HCT116 (cell line): ENCODE measurements at regions not wholly inside any gene's neighbourhood (a gene's known extent, or its start where the extent isn't known, plus 50 kb on each side); places are given as distances from the start of the nearest gene placed in this dataset.

Experiments
- ATAC-seq: fragments of 200-7000 bp; cut with Tn5 transposase; 2 replicates; pipeline ENCODE4 v1.9.1; 2020; ENCODE audit warnings: mild to moderate bottlenecking, moderate library complexity
- BruUV-seq: library from RNA; stranded (reverse); fragments of 400-500 nt; replicated peaks from 2 replicates; lab custom pipeline; 2021; lab: Mats Ljungman, UMichigan
- CTCF ChIA-PET: fragments of 300-600 bp; sonication (Branson Sonifier 250); formaldehyde crosslinking; loops from one replicate; lab custom pipeline; 2021; ENCODE audit warnings: antibody characterized with exemption; lab: Charles Lee
- POLR2A ChIA-PET: fragments of 300-600, 350-600 bp; sonication (Branson Sonifier 250); formaldehyde crosslinking; loops from one replicate; lab custom pipeline; 2021; ENCODE audit warnings: antibody characterized with exemption; lab: Charles Lee
- RAD21 ChIA-PET, 2 experiments: fragments of 300-600 bp; sonication (Branson Sonifier 250); formaldehyde crosslinking; loops; one replicate each; lab custom pipeline; 2023; ENCODE audit warnings: low total read pairs in 2 of 2; ENCODE audit not compliant: uncharacterized antibody in 2 of 2, unreplicated experiment in 2 of 2, low non-redundant PET in 1 of 2; lab: Charles Lee
- DNase-seq: peaks from one replicate; pipeline ENCODE4 v3.0.0-alpha.2; 2010; ENCODE audit warnings: low read depth, low spot score
- H2AFZ ChIP-seq: fragments of 200-600 bp; shearing (Covaris generic), sonication (generic); 2 replicates; pipeline ENCODE4 v1.6.1; 2017; ENCODE audit warnings: low read depth, mixed run types, mixed read lengths, antibody characterized with exemption, low read length; ENCODE audit not compliant: poor library complexity, severe bottlenecking
- H3K27ac ChIP-seq: 2 replicates; pipeline ENCODE4 v1.5.1; 2012; ENCODE audit warnings: low read depth, low read length
- H3K27me3 ChIP-seq: fragments of 200-600 bp; sonication (generic); 2 replicates; pipeline ENCODE4 v1.6.1; 2016; ENCODE audit warnings: mixed run types, low read length, mixed read lengths; ENCODE audit not compliant: insufficient read depth
- H3K36me3 ChIP-seq, 2 experiments: fragments of 200-500 bp in 1 of 2; fragments of 200-600 bp in 1 of 2; sonication (Bioruptor generic) in 1 of 2; sonication (generic) in 1 of 2; 2 replicates each; pipeline versions ENCODE4 v1.5.1 to v1.6.1; 2014 to 2016; ENCODE audit warnings: low read length in 2 of 2, inconsistent platforms in 1 of 2, mixed read lengths in 1 of 2, mixed run types in 1 of 2; ENCODE audit not compliant: insufficient read depth in 2 of 2, control insufficient read depth in 1 of 2
- H3K4me1 ChIP-seq, 2 experiments: fragments of 200-600 bp in 1 of 2; sonication (generic) in 1 of 2; 2 replicates each; pipeline versions ENCODE4 v1.5.1 to v1.6.1; 2012 to 2017; ENCODE audit warnings: low read length in 2 of 2, inconsistent platforms in 1 of 2, mild to moderate bottlenecking in 1 of 2, mixed read lengths in 1 of 2, mixed run types in 1 of 2, moderate library complexity in 1 of 2; ENCODE audit not compliant: insufficient read depth in 2 of 2, control insufficient read depth in 1 of 2
- H3K4me2 ChIP-seq: fragments of 200-600 bp; sonication (generic); 2 replicates; pipeline ENCODE4 v1.6.1; 2017; ENCODE audit warnings: mixed run types, low read length, mixed read lengths
- H3K4me3 ChIP-seq, 2 experiments: fragments of 200-600 bp in 1 of 2; sonication (generic) in 1 of 2; replicated peaks in 1 of 2; 2 replicates each; pipeline ENCODE4 v1.5.1; 2011 to 2016; ENCODE audit warnings: low read length in 2 of 2, control low read depth in 1 of 2, low read depth in 1 of 2, mild to moderate bottlenecking in 1 of 2, mixed read lengths in 1 of 2, mixed run types in 1 of 2
- H3K79me2 ChIP-seq: fragments of 200-600 bp; sonication (generic); 2 replicates; pipeline ENCODE4 v1.6.1; 2017; ENCODE audit warnings: mild to moderate bottlenecking, mixed run types, low read length, moderate library complexity, mixed read lengths; ENCODE audit not compliant: insufficient read depth
- H3K9ac ChIP-seq: fragments of 200-600 bp; sonication (generic); 2 replicates; pipeline ENCODE4 v1.6.1; 2016; ENCODE audit warnings: low read length, mixed read lengths
- H3K9me2 ChIP-seq: fragments of 200-600 bp; sonication (generic), shearing (Covaris generic); 2 replicates; pipeline ENCODE4 v1.6.1; 2017; ENCODE audit warnings: mixed run types, mild to moderate bottlenecking, moderate library complexity; ENCODE audit not compliant: insufficient read depth
- H3K9me3 ChIP-seq, 2 experiments: fragments of 200-500 bp in 1 of 2; fragments of 200-600 bp in 1 of 2; sonication (Bioruptor generic) in 1 of 2; sonication (generic) in 1 of 2; 2 replicates each; pipeline ENCODE4 v1.6.1; 2014 to 2017; ENCODE audit warnings: low read length in 2 of 2, mixed read lengths in 2 of 2, inconsistent platforms in 1 of 2, low read depth in 1 of 2, mild to moderate bottlenecking in 1 of 2, mixed run types in 1 of 2, moderate library complexity in 1 of 2; ENCODE audit not compliant: control insufficient read depth in 1 of 2, insufficient read depth in 1 of 2
- H4K20me1 ChIP-seq: fragments of 200-600 bp; sonication (generic), shearing (Covaris generic); 2 replicates; pipeline ENCODE4 v1.6.1; 2017; ENCODE audit warnings: mixed run types, mild to moderate bottlenecking, moderate library complexity; ENCODE audit not compliant: insufficient read depth
- EZH2 ChIP-seq: fragments of 200-600 bp; sonication (generic); IDR thresholded peaks from 2 replicates; pipeline ENCODE4 v1.6.1; 2017; ENCODE audit warnings: antibody characterized with exemption, mixed run types
- EZH2phosphoT487 ChIP-seq: fragments of 200-600 bp; IDR thresholded peaks from 2 replicates; pipeline ENCODE4 v1.6.1; 2018; ENCODE audit warnings: antibody characterized with exemption, borderline replicate concordance
- FOSL1 ChIP-seq: IDR thresholded peaks from 2 replicates; pipeline ENCODE4 v1.6.1; 2012; ENCODE audit warnings: low read depth
- POLR2AphosphoS5 ChIP-seq: IDR thresholded peaks from 2 replicates; pipeline ENCODE4 v1.6.1; 2011; ENCODE audit warnings: mild to moderate bottlenecking, low read depth, low read length, moderate library complexity
- REST ChIP-seq: IDR thresholded peaks from 2 replicates; pipeline ENCODE4 v1.6.1; 2012; ENCODE audit warnings: low read depth
- ZFX ChIP-seq: fragments of 450-650 bp; IDR thresholded peaks from 2 replicates; pipeline ENCODE4 v1.6.1; 2017
- intact Hi-C: fragments of 100-400 bp; cut with micrococcal nuclease; formaldehyde crosslinking; loops from 2 replicates; pipeline ENCODE4 v1.10.0; 2022

- Histone ChIP-seq H3K27me3 (no peaks in the 10 kb centered on the region), H3K9me2 (no peaks in the 10 kb centered on the region), H3K9me3 (0 out of 4 replicates have a peak, but pooled peaks cover 0 to 3% of the 10 kb centered on the region in 2 experiments), H3K36me3 (no peaks in the 10 kb centered on the region), H3K27ac (no peak overlapping the region), H3K4me3 (no peak overlapping the region), H3K4me2 (no peak overlapping the region), H3K4me1 (no peaks in the 10 kb centered on the region), H3K79me2 (no peaks in the 10 kb centered on the region), H2AFZ (no peak overlapping the region), H3K9ac (no peak overlapping the region), H4K20me1 (no peaks in the 10 kb centered on the region)
- CTCF ChIA-PET: no interaction called here
- ATAC-seq: no peak
- TF ChIP-seq POLR2AphosphoS5 (no peak), EZH2phosphoT487 (no peak), ZFX (no peak), EZH2 (no peak), FOSL1 (no peak), REST (no peak)
- RAD21 ChIA-PET: no interaction called here
- POLR2A ChIA-PET: no interaction called here
- intact Hi-C loops: no loop called here
- BruUV-seq: no TSS peak
- no peak for DNase-seq
These were observed 1049.5 kb upstream of the ADGRL2 start for GRCh38 chr1:80751204-80751603.
